IPS DF 4.7 (cell line): ENCODE measurements at regions not wholly inside any gene's neighbourhood (a gene's known extent, or its start where the extent isn't known, plus 50 kb on each side); places are given as distances from the start of the nearest gene placed in this dataset.

ENCODE experiments used
- DNase-seq: peaks from one replicate; pipeline ENCODE4 v3.0.0-alpha.2; 2013; ENCODE audit warnings: low spot score; ENCODE audit errors: extremely low read depth

DNA sequence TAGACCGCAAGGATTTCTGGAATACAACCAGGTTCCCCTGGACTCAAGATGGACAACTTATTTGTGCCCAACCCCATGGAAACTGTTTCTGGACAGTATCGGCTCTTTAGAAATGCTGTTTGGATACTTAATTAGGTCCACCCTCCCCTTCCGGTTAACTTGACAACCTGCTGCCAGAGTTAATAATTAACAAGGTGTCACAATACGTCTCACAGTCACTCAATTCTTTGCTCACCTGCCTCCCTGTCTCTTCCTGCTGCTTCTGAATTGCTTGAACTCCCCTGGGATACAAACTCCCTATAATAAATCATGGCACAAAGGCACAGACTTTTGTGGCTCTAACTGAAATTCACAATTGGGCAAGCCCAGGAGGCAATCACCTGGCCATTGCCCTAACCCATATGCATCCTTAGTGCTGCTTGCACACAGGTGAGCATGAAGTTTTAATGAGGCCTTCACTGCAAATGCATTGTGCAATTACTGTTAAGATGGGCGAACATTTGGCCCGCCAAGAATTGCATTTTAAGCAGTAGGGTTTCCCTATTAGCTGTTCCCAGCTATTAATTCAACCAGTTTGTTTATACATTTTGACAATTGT lies 504.4 kb upstream of the NOX3 start:
- DNase-seq: no peak

DNA sequence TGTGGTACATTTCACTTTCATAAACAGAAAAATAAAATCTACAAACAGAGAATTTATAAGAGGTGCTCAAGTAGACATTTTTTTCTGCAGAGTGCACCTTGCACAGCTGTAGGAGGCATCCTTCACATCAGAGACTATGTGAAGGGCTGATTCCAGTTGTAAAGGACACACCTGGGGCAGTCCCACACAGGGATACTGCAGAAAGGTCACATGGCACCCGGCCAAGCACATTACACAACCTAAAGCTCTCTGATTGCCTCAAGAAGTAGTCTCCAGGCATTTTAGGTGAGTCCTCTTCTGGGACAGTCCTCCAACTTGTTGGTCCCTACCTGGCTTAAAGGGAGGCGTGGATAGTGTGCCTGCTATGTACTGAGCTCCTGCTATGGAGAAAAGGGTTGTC lies 502.9 kb upstream of the NOX3 start:
- no peak for DNase-seq

DNA sequence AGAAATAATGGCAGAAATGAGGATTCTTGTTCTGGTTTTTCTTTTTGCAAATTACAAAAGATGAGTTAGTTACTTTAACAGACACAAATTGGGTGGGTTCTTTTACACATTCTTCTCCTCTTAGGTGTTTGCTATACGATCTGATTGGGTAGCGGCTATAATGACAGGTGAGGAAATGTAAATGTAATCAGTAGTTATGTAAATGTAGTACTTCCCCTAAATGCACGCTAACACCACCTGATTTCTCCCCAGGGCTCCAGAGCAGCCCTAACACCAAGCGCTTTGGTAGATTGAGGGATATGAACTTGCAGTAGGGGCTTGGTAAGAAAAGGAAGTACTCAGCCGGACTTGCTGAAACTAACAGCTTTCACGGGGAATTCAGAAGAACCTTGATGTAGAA lies 499.4 kb upstream of the NOX3 start:
- DNase-seq: peak; percentile 79

DNA sequence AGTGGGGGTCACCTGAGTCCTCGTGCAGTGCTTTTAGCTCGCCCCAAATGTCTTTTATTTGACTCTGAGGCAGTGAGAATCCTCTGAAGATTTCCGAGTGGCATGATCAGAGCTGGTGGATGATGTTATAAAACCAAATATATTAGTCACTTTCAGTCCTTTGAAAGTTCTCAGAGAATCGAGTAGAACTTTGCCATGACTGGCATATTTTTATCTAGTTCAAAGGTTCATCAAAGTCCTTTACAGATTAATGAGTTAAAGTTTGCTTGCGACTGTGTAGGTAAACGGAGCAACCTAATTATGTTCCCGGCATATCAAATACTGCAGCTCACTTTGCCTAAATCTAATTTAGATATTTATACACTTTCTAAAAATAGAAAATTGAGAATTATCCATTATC lies 498.5 kb upstream of the NOX3 start:
- DNase-seq: no peak

DNA sequence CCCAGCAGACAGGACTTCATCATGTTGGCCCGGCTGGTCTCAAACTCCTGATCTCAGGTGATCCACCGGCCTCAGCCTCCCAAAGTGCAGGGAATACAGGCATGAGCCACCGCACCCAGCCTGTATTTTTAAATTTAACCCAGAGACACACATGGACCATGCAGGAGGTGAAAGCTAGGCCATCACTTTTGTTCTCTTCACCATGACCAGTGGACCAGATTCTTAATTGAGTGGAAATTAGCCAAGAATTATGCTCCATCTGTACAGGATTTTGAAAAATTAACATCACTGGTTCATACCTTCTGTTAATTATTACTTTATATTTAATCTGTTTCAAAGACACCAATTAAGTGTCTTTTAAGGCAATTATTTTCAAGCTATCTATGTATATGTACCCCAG lies 493.6 kb upstream of the NOX3 start:
- no peak for DNase-seq

DNA sequence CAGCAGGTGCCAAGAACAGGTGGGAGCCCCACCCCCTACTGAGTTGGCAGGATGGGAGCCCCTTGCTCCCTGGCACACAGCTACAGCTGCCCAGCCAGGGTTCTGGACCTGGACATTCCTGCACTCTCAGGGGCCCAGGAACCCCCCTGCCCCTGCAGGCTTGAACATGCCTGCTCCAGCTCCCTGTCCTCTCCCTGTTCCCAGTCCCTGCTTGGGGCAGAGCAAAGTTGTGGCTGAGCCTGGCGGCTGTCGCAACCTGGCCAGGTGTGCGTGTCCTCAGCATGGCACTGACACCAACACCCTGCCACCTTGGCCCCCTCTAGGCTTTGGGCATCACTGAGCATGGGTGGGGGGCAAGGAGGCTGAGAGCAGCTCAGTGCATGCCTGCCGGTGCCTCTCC lies 491.2 kb upstream of the NOX3 start:
- DNase-seq: no peak

DNA sequence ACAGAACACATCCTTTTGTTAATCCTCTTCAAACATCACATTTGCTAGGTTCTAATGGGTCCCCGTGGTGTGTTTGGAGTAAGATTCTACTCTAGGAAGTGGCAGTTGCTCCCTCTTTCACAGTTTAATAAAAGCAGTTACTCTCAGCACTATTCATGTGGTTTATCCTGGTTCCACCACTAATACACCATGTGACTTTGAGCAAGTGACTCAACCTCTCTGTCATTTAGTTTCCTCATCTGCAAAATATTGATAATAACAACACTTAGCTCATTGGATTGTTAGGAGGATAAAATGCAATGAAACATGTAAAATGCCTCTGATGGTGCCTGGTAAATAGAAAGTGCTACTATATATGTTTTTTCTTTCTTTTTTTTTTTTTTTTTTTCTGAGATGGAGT lies 488.0 kb upstream of the NOX3 start:
- DNase-seq: no peak

DNA sequence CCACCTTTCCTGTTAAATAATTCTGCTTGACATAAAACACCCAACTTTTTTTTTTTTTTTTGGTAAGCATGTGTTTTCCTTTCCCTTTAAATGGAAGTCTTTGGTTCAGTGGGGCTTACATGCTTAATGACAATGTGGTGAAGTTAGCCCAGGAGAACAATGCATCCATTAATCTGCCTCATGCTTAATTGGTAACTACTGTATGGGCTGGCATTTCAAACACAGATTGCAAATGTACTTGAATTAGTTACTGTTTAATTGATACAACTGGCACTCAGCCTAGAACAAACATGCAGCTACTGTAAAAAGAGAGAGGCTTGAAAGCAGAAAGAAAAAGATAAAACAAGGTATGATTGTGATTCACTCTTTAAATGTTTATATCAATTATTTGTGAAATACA lies 483.6 kb upstream of the NOX3 start:
- DNase-seq: no peak

DNA sequence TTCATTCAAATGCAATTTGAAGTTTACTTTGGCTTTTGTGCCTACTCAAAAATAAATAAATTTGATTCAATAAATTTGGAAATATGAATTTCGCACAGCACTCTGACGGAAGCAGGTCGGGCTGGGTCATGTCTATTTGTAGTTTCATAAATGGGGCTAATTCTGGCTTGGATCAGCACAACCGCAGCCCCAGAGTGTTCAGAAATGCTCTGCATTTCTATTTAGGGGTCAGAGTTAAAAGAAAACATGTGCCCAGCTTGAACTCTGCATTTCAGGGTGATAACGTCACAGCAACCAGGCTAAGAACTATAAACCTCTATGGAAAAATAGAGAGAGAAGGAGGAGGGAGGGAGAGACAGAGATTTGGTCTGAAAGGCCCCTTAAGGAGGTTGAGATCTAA lies 480.9 kb upstream of the NOX3 start:
- no peak for DNase-seq

DNA sequence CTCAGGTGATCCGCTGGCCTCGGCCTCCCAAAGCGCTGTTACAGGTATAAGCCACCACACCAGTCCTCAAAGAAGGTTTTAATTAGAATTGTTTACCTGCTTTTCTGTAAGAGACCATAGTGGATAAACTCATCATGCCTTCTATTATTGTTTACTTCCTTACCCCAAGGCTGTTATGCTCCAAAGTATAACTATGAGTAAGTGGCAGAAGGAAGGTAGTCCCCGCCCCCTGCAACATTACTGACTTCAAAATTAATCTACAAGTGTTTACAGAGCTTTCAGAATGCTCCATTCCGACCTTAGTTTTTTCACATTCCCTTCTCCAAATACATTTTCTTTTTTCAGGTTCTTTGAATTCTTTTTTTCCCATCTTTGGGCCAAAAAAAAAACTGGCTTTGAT lies 480.5 kb upstream of the NOX3 start:
- DNase-seq: no peak

DNA sequence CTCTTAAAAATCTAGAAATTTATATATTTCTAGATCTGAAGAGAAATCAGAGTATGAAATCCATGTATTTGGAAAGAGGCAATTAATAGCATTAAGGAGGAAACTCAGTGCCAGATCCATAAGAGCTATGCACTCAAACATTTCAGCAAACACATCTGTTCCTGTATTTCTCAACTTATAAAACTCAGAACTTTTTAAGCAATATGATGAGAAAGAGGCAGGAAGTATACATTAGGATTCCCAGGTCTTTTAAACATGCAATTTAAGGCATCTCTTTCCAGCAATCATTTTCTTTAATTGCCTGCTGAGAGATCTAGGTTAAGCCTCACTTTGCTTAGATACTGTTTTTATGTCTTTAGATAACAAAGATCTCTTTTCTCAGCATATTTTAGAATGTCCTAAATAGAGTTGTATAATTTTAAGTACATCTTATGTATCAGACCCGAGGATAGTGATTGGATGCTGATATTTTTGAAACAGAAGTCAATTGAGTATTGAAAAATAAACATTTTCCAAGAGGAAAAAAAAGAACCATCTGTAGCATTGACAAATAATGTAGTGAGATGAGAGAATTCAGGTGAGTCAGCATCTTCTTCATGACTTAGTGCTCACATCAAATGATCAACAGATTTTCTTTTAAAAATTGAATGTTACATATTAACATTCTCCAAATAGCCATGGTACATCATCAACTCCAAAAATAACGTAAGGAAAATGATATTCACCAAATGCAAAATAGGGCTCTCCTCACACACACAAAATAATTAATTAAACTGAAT lies 461.4 kb upstream of the NOX3 start:
- no peak for DNase-seq

DNA sequence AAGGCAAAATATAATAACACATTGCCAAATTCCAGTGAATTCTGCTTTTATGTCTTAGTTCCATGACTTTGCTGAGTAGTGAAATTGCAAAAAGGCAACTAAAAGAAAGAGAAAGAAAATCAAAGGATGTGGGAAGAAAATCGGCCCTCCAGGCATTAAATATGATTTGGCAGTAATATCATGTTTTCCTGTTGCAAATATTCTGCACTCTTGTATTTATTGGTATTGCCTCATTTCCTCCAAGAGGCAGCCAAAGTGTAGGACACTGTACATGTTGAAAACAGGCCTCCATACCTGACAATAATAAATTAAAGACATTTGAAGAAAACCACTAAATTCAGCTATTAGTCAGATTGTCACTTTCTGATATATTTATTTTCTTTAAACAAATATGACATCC lies 460.0 kb upstream of the NOX3 start:
- no peak for DNase-seq

DNA sequence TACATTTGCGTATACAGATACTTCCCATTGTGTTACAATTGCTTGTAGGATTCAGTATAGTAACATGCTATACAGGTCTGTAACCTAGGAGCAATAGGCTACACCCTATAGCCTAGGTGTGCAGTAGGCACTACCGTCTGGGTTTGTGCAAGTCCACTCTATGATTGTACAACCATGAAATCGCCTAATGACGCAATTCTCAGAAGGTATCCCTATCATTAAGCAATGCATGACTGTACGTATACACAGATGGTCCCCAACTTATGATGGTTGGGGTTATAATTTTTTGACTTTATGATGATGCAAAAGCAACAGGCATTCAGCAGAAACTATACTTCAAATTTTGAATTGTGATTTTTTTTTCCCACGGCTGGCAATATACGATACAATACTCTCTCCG lies 458.2 kb upstream of the NOX3 start:
- DNase-seq: no peak

DNA sequence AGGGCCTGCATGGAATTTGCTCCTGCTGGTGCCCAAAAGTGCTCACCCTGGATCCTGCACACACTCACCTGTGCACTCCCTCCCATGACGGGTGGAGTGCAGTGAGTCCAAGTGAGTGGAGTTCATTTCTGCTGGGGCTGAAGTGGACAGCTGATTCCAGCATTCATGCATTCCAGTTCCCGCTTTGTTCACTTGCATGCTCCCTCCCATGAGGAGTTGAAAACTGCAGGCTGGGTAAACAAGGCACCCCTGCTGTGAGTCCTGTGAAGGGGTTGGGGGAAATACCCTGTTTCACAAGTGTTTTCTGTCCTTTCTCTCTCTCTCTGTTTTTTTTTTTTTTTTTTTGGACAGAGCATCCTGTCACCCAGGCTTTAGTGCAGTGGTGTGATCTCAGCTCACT lies 454.1 kb upstream of the NOX3 start:
- DNase-seq: no peak

DNA sequence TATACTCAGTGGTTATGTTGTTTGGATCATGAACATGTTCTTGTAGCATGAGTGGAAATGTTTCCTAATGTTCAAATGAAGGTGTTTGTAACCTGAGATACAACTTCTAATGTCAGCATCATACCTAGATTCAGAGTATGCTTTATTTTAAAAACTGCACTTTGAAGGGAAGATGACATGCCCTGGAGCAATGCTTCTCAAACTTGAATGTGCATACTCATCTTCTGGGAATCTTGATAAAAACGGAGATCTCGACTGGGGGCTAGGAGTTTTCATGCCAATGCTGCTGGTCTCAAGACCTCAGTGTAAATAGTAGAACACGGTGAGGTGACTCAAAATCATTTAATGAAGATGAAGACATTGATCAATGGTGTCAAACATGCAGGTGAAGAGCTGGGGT lies 440.0 kb upstream of the NOX3 start:
- no peak for DNase-seq

DNA sequence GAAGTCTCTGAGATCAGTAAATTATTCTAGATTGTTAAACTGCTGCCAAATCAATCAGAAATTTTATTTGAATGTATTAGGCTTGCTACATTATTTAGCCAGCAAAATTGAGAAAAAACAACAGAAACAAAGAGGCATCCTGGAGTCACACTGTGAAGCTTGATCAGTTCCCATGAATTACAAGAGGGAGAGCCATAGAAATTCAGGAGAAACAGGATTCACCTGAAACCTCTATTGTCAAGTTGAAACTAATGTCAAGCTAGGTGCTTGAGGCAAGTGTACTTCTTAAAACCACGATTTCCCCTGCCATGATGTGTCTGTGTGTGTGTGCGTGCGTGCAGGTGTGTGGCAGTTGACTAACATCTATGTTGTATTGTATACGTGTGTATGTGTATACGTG lies 439.1 kb upstream of the NOX3 start:
- DNase-seq: peak; percentile 53

DNA sequence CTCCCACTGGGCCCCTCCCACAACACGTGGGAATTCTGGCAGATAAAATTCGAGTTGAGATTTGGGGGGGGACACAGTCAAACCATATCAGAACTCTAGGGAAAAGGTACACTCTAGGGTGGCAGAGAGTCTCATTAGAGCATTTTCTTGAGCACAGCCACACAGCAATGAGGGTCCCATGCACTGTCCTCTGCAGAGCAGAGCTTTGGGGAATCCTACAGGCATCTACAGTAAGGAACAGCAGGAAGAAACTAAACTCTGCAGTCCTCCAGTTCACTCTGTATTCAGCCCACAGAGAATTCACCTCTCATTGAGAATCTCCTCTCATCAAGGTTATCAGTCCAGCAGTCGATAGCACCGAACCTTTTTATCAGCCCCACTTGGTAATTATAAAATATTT lies 438.6 kb upstream of the NOX3 start:
- no peak for DNase-seq

DNA sequence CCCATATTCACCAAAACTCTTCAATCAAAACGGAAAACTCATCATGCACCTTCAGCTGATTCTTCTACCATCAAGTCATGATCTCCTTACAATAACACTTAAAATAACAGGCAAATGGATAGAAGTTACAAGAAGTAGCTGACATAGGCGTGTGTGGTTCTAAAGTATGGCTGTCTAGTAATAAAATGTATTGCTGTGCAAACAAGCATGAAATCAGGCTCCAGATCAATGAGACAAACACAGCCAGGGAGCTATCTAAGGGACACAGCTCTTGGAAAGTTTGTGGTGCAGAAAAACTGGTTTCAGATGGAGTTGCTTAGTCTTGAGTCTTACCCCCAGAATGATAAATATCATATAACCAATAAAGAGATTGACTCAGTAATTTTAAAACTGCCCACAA lies 434.8 kb upstream of the NOX3 start:
- DNase-seq: no peak

DNA sequence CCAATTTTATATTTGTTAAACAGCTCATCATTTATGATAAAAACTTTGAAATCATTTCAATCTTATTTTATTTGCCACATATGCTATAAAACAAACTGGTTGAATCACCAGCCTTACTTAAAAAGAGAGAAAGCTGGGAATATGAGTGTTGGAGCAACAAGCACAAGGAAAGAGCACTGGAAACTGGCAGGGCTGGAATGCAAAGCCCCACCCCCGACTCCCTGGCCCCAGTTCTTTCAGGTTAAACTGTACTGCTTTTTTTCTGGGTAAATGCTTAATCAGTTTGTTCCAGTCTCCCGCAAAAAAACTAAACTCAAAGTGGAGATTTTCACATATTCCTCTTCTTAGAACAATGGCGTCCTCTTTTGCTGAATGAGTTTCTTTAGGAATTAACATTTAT lies 433.8 kb upstream of the NOX3 start:
- DNase-seq: no peak

DNA sequence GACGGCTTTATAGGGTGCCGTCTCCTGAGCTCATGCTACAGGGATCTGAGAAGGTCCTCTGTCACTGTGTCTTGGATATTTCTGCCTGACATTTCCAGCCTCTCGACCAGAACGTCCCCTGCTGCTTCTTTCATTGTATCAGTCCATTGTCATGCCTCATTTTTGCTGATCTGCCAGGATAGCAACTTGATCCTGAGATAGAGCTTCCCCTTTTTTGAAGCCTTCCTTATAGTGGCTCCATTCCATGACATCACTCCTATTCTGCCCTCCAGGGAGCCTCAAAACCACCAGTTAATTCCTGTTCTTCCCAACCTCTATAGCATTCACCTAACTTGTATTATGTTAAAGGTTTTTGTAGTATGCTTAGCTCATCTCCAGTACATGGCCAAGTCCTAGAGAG lies 431.8 kb upstream of the NOX3 start:
- DNase-seq: no peak

DNA sequence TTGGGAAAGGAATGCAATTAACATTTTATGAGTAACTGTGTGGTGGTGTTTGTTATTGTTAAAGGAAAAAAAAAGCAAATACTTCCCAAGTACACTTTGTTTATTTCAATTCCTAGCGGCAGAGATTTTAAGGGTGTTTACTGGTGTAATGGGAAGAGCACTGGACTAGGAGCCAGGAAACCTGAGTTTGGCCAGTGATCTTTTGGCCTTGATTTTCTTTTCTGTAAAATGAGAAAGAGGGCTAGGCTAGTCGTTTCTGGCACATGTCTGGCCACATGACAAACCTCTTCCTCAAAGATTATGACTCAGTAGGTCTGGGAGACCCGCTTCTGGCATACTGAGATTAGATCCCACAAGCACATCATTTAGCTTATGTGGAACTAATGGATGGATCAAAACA lies 428.1 kb upstream of the NOX3 start:
- no peak for DNase-seq

DNA sequence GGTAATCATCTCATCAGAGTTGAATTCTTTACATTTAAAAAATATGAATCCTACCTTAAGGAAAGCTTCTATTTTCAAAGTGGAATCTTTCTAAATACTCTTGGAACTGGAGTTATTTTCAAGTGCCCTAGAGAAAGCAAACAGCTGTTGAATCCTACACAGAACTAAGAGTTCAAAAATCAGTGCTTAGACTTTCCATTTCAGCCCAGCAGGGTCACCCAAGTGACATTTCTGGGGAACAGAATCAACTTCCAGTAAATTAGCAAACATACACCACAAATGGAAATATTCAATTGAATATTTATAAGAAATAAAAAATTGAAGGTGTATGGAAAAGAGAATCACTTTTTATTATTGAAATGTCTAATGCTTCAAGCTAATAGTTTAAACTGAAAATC lies 427.7 kb upstream of the NOX3 start:
- DNase-seq: no peak

DNA sequence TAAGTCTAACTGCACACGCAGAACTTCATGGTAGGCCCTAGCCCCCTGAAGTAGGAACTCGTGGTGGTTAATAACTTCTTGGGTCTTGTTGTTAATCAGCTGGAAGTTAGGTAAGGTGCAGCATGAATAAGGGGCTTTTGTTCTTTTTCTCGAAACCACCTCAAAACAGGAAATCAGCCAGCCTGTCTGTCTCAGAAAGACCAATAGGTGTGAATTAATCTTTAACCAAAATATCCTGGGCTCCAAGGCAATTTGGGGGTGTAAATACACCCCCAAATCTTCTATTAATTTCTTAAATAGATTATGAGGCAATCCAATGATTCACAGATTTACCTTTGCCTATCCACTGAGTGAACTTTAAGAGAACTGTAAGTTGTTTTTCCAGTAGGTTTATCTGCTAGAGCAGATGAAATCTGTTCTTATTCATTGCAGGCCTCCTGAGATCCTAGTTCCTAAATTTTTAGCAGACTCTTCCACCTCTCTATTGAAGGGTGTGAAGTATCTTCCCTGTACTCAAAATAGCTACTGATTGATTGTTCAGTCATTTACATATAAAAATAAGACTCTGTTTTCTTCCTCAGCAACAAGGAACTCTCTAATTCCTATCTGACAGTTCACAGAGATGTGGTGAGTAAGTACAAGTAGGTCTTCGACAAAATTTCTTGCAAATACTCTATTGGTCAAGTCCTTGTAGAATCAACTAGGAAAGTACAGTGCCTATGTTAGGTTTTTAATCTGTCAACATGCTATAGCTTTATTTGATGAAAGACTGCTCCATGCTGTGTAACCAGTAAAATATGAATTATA lies 427.1 kb upstream of the NOX3 start:
- DNase-seq: no peak
